ENCODE measurements at regions not wholly inside any gene's neighbourhood (a gene's known extent, or its start where the extent isn't known, plus 50 kb on each side); places are given as distances from the start of the nearest gene placed in this dataset.

DNA sequence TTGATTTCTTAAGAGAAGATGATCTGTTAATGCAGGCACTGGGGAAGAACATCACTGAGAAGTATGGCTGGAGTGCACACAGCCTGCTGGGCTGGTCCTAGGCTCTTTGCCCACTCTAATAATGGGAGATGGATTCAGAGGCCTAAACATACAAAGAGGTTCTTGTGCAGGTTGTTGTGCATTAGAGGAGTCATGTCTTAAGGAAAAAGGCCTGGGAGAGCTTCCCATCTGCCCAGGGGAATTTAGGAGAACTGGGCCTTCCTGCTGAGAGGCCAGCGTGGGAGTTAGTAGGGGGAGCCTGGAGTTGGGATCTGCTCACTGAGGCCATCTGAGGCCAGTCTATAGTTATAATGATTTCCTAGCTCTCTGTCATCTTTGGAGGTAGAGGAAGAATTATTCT is 126.7 kb downstream of the TLR5 start (continued):
- TF ChIP-seq, protein P1, sequence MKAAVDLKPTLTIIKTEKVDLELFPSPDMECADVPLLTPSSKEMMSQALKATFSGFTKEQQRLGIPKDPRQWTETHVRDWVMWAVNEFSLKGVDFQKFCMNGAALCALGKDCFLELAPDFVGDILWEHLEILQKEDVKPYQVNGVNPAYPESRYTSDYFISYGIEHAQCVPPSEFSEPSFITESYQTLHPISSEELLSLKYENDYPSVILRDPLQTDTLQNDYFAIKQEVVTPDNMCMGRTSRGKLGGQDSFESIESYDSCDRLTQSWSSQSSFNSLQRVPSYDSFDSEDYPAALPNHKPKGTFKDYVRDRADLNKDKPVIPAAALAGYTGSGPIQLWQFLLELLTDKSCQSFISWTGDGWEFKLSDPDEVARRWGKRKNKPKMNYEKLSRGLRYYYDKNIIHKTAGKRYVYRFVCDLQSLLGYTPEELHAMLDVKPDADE (conservative IDR thresholded peaks at IDR 0.05; ENCODE audit: control insufficient read depth, low read depth, low read length) = no peak

DNA sequence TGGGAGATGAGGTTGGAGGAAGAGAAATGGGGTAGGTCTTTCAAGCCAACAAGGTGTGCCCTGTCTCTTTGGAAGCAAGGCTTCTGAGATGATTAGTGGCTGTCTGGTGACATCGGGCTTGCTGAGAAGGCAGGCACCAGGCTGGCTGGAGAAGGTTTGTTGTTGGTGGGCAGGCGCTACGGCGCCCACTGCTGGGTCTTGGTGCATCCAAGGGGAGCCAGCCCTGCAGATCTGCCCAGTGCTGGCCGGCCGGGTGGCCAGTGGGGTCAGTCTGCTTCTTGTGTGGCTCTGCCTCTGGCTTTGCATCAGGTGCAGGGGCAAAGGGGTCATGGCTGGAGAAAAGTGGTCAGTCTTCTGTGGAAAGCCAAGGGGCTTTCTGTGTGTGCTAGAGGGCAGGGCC is 126.2 kb downstream of the TLR5 start:
- Histone ChIP-seq H3K9ac (ENCODE audit: insufficient read depth in 1 of 2, low read depth in 2 of 2, low read length in 2 of 2) (peak overlapping the region in 1 of 2 experiments; percentile 45; a peak in 1 of 4 replicates), H3K9me1 (ENCODE audit: control insufficient read depth, insufficient read depth, low read length) (peaks cover 3% of the 10 kb centered on the region), H3K36me3 (ENCODE audit: control insufficient read depth, insufficient read depth, low read length) (no peaks in the 10 kb centered on the region), H2AFZ (ENCODE audit: low read depth, low read length) (no peak overlapping the region), H3K27ac (ENCODE audit: extremely low read depth, low read depth, low read length) (no peak overlapping the region), H3K4me1 (replicated peaks in 1 of 2; ENCODE audit: control insufficient read depth in 2 of 2, insufficient read depth in 2 of 2, low read length in 2 of 2) (no peaks in the 10 kb centered on the region), H3K27me3 (ENCODE audit: control insufficient read depth in 2 of 2, insufficient read depth in 2 of 2, low read length in 2 of 2) (peaks cover 15 to 43% of the 10 kb centered on the region in 2 experiments; a peak in 3 of 5 replicates), H4K20me1 (replicated peaks; ENCODE audit: control insufficient read depth, insufficient read depth, low read length) (no peaks in the 10 kb centered on the region), H3K79me2 (ENCODE audit: control insufficient read depth, insufficient read depth, low read length) (no peaks in the 10 kb centered on the region), H3K4me3 (no peak overlapping the region), H3K9me3 (replicated peaks; ENCODE audit: control insufficient read depth, insufficient read depth, low read depth, low read length) (no peaks in the 10 kb centered on the region), H3K4me2 (ENCODE audit: insufficient read depth, low read length) (no peak overlapping the region)
- in situ Hi-C loops (cut with MboI) (no loop called here), intact Hi-C loops (cut with micrococcal nuclease) (no loop called here)
- ChIA-PET CTCF (ENCODE audit: low intra/inter-chr PET ratio) (no interaction called here), POLR2A (no interaction called here)
- BruUV-seq (replicated peaks) = no TSS peak
- ATAC-seq = no peak
- FAIRE-seq = no peak
- no peak for DNase-seq (ENCODE audit: extremely low read depth in 1 of 4, low spot score in 3 of 4)
- WGBS (ENCODE audit: insufficient coverage, low coverage, missing lambda C conversion rate) = 0% methylated on average over 6 of the region's 6 CpGs
- TF ChIP-seq, protein P2, sequence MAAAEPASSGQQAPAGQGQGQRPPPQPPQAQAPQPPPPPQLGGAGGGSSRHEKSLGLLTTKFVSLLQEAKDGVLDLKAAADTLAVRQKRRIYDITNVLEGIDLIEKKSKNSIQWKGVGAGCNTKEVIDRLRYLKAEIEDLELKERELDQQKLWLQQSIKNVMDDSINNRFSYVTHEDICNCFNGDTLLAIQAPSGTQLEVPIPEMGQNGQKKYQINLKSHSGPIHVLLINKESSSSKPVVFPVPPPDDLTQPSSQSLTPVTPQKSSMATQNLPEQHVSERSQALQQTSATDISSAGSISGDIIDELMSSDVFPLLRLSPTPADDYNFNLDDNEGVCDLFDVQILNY (CRISPR knock-in tag; IDR thresholded peaks at IDR 0.05) = no peak
- no peak for TF ChIP-seq RBM14 (IDR thresholded peaks at IDR 0.05; ENCODE audit: borderline replicate concordance, insufficient read depth, low read depth, low read length)
- no peak for TF ChIP-seq MAFK (IDR thresholded peaks at IDR 0.05; ENCODE audit: low read length)
- TF ChIP-seq NR4A1 (CRISPR knock-in tag; IDR thresholded peaks at IDR 0.05) = no peak
- TF ChIP-seq NR4A1 (tag; IDR thresholded peaks at IDR 0.05) = no peak
- TF ChIP-seq ZSCAN29 (IDR thresholded peaks at IDR 0.05) = no peak
- TF ChIP-seq ATF1 (CRISPR knock-in tag; IDR thresholded peaks at IDR 0.05) = no peak
- no peak for TF ChIP-seq ATF1 (tag; IDR thresholded peaks at IDR 0.05)
- TF ChIP-seq, protein P3, sequence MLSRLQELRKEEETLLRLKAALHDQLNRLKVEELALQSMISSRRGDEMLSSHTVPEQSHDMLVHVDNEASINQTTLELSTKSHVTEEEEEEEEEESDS (CRISPR knock-in tag; IDR thresholded peaks at IDR 0.05) = no peak
- TF ChIP-seq KDM2B (CRISPR knock-in tag; IDR thresholded peaks at IDR 0.05) = no peak
- TF ChIP-seq ATF7 (IDR thresholded peaks at IDR 0.05) = no peak
- TF ChIP-seq, protein P4, sequence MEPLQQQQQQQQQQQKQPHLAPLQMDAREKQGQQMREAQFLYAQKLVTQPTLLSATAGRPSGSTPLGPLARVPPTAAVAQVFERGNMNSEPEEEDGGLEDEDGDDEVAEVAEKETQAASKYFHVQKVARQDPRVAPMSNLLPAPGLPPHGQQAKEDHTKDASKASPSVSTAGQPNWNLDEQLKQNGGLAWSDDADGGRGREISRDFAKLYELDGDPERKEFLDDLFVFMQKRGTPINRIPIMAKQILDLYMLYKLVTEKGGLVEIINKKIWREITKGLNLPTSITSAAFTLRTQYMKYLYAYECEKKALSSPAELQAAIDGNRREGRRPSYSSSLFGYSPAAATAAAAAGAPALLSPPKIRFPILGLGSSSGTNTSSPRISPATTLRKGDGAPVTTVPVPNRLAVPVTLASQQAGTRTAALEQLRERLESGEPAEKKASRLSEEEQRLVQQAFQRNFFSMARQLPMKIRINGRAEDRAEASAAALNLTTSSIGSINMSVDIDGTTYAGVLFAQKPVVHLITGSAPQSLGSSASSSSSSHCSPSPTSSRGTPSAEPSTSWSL (CRISPR knock-in tag; IDR thresholded peaks at IDR 0.05; ENCODE audit: borderline replicate concordance) = no peak
- no peak for TF ChIP-seq RFX7 (CRISPR knock-in tag; IDR thresholded peaks at IDR 0.05)
- TF ChIP-seq ZKSCAN3 (CRISPR knock-in tag; IDR thresholded peaks at IDR 0.05) = no peak
- no peak for TF ChIP-seq GATAD2B (IDR thresholded peaks at IDR 0.05; ENCODE audit: borderline replicate concordance)
- TF ChIP-seq, protein P5, sequence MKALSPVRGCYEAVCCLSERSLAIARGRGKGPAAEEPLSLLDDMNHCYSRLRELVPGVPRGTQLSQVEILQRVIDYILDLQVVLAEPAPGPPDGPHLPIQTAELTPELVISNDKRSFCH (CRISPR knock-in tag; IDR thresholded peaks at IDR 0.05) = no peak
- TF ChIP-seq, protein P5 (tag; IDR thresholded peaks at IDR 0.05) = no peak
- TF ChIP-seq, protein P6, sequence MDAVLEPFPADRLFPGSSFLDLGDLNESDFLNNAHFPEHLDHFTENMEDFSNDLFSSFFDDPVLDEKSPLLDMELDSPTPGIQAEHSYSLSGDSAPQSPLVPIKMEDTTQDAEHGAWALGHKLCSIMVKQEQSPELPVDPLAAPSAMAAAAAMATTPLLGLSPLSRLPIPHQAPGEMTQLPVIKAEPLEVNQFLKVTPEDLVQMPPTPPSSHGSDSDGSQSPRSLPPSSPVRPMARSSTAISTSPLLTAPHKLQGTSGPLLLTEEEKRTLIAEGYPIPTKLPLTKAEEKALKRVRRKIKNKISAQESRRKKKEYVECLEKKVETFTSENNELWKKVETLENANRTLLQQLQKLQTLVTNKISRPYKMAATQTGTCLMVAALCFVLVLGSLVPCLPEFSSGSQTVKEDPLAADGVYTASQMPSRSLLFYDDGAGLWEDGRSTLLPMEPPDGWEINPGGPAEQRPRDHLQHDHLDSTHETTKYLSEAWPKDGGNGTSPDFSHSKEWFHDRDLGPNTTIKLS (IDR thresholded peaks at IDR 0.05; ENCODE audit: borderline replicate concordance, low read depth) = no peak
